ENCODE measurements at regions not wholly inside any gene's neighbourhood (a gene's known extent, or its start where the extent isn't known, plus 50 kb on each side); places are given as distances from the start of the nearest gene placed in this dataset.

DNA sequence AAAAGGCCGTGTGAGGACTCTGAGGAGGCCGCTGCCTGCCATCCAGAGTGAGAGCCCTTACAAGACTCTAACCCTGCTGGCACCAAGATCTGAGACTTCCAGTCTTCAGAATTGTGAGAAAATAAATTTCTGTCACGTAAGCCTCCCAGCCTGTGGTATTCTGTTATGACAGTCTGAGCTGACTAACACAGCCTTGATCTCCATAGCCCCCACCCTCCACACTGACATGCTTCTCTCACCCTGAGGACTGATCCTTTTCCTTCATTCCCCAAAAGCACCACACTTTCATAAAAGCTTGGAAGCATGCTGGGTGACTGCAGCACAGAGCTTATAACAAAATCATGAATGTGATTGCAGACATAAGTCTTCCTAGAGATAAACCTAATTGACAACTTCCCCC, 1059.8 kb downstream of the UQCRFS1 start:
- Histone ChIP-seq H3K27ac (ENCODE audit: low read depth, low read length, poor library complexity, severe bottlenecking) (no peak overlapping the region), H3K4me1 (ENCODE audit: insufficient read depth, low read length, poor library complexity, severe bottlenecking) (no peaks in the 10 kb centered on the region), H3K9me3 (ENCODE audit: low read depth, low read length, poor library complexity, severe bottlenecking) (peaks cover 35% of the 10 kb centered on the region), H3K36me3 (ENCODE audit: insufficient read depth, low read length, poor library complexity, severe bottlenecking) (no peaks in the 10 kb centered on the region), H3K4me3 (ENCODE audit: low read depth, low read length, poor library complexity, severe bottlenecking) (no peak overlapping the region), H3K27me3 (replicated peaks; ENCODE audit: insufficient read depth, low read depth, low read length, poor library complexity) (no peaks in the 10 kb centered on the region)
- intact Hi-C loops (cut with micrococcal nuclease; ENCODE audit: unreplicated experiment): no loop called here
- CTCF ChIA-PET: no interaction called here
- POLR2A ChIA-PET (ENCODE audit: low non-redundant PET): no interaction called here
- TF ChIP-seq, protein P1, sequence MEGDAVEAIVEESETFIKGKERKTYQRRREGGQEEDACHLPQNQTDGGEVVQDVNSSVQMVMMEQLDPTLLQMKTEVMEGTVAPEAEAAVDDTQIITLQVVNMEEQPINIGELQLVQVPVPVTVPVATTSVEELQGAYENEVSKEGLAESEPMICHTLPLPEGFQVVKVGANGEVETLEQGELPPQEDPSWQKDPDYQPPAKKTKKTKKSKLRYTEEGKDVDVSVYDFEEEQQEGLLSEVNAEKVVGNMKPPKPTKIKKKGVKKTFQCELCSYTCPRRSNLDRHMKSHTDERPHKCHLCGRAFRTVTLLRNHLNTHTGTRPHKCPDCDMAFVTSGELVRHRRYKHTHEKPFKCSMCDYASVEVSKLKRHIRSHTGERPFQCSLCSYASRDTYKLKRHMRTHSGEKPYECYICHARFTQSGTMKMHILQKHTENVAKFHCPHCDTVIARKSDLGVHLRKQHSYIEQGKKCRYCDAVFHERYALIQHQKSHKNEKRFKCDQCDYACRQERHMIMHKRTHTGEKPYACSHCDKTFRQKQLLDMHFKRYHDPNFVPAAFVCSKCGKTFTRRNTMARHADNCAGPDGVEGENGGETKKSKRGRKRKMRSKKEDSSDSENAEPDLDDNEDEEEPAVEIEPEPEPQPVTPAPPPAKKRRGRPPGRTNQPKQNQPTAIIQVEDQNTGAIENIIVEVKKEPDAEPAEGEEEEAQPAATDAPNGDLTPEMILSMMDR (conservative IDR thresholded peaks at IDR 0.05; ENCODE audit: low read depth, low read length): no peak
- no peak for TF ChIP-seq EZH2 (IDR thresholded peaks at IDR 0.05; ENCODE audit: borderline replicate concordance, low read depth, low read length, poor library complexity, severe bottlenecking)
- no peak for DNase-seq (ENCODE audit: low spot score)
- BruUV-seq (replicated peaks): no TSS peak

DNA sequence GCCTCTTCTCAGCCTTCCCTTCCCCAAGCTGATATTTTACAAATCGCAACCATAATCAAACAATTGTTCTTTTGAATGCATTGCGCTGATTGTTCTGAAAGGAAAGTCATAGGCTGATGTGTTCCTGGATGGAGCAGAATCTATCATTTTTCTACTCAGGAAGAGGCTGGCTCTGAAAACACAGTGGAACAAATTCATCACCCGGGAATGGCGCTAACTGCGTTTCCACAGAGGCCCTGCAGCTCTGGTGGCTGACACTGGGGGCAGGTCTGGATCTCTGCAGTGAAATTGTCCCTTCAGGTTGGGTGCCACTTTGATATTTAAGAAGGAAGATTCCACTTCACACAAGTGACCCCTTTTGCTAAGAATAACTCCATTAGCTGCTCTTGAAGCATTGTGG, 1060.8 kb downstream of the UQCRFS1 start:
- TF ChIP-seq EZH2 (IDR thresholded peaks at IDR 0.05; ENCODE audit: borderline replicate concordance, low read depth, low read length, poor library complexity, severe bottlenecking): no peak
- TF ChIP-seq, protein P1 (conservative IDR thresholded peaks at IDR 0.05; ENCODE audit: low read depth, low read length): no peak
- no TSS peak for BruUV-seq (replicated peaks)

DNA sequence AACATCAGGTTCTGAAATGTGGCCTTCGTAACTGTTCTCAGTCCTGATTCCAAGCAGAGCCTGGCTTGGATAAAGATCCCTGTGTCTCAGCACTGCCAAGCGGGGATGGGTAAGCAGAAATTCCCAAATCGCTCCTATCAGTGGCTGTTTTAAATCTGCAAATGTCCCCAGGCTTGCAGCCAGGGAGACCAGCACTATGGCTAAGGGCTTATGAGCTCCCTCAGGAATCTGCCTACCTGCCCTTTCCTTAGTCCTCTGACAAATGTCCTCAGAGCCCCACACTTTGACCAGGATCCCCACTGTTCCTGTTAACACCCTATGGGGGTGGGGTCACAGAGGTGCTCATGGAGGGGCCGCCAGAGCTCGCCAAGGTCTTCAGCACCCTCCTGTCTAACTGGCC, 1062.8 kb downstream of the UQCRFS1 start:
- H3K9me3 ChIP-seq (ENCODE audit: low read depth, low read length, poor library complexity, severe bottlenecking): peaks cover 31% of the 10 kb centered on the region
- H3K36me3 ChIP-seq (ENCODE audit: insufficient read depth, low read length, poor library complexity, severe bottlenecking): no peaks in the 10 kb centered on the region
- H3K27me3 ChIP-seq (replicated peaks; ENCODE audit: insufficient read depth, low read depth, low read length, poor library complexity): no peaks in the 10 kb centered on the region
- H3K4me1 ChIP-seq (ENCODE audit: insufficient read depth, low read length, poor library complexity, severe bottlenecking): no peaks in the 10 kb centered on the region
- ChIA-PET CTCF (no interaction called here), POLR2A (ENCODE audit: low non-redundant PET) (no interaction called here)
- intact Hi-C loops (cut with micrococcal nuclease; ENCODE audit: unreplicated experiment): no loop called here
- H3K4me3 ChIP-seq (ENCODE audit: low read depth, low read length, poor library complexity, severe bottlenecking): no peak overlapping the region
- TF ChIP-seq EZH2 (IDR thresholded peaks at IDR 0.05; ENCODE audit: borderline replicate concordance, low read depth, low read length, poor library complexity, severe bottlenecking): no peak
- TF ChIP-seq, protein P1 (conservative IDR thresholded peaks at IDR 0.05; ENCODE audit: low read depth, low read length): no peak
- no TSS peak for BruUV-seq (replicated peaks)
- DNase-seq (ENCODE audit: low spot score): no peak
- H3K27ac ChIP-seq (ENCODE audit: low read depth, low read length, poor library complexity, severe bottlenecking): no peak overlapping the region

More for the DNA sequence above, 1060.8 kb downstream of the UQCRFS1 start:
- ChIA-PET CTCF (no interaction called here), POLR2A (ENCODE audit: low non-redundant PET) (no interaction called here)
- no peak for DNase-seq (ENCODE audit: low spot score)
- Histone ChIP-seq H3K4me1 (ENCODE audit: insufficient read depth, low read length, poor library complexity, severe bottlenecking) (no peaks in the 10 kb centered on the region), H3K27me3 (replicated peaks; ENCODE audit: insufficient read depth, low read depth, low read length, poor library complexity) (no peaks in the 10 kb centered on the region), H3K9me3 (ENCODE audit: low read depth, low read length, poor library complexity, severe bottlenecking) (peaks cover 42% of the 10 kb centered on the region), H3K36me3 (ENCODE audit: insufficient read depth, low read length, poor library complexity, severe bottlenecking) (no peaks in the 10 kb centered on the region), H3K4me3 (ENCODE audit: low read depth, low read length, poor library complexity, severe bottlenecking) (no peak overlapping the region), H3K27ac (ENCODE audit: low read depth, low read length, poor library complexity, severe bottlenecking) (no peak overlapping the region)
- intact Hi-C loops (cut with micrococcal nuclease; ENCODE audit: unreplicated experiment): no loop called here
